GM19238 (cell line): ENCODE measurements at regions not wholly inside any gene's neighbourhood (a gene's known extent, or its start where the extent isn't known, plus 50 kb on each side); places are given as distances from the start of the nearest gene placed in this dataset.

Experiments
- DNase-seq: peaks from one replicate; pipeline ENCODE4 v3.0.0; 2011; ENCODE audit warnings: low spot score; ENCODE audit not compliant: insufficient read length

DNA sequence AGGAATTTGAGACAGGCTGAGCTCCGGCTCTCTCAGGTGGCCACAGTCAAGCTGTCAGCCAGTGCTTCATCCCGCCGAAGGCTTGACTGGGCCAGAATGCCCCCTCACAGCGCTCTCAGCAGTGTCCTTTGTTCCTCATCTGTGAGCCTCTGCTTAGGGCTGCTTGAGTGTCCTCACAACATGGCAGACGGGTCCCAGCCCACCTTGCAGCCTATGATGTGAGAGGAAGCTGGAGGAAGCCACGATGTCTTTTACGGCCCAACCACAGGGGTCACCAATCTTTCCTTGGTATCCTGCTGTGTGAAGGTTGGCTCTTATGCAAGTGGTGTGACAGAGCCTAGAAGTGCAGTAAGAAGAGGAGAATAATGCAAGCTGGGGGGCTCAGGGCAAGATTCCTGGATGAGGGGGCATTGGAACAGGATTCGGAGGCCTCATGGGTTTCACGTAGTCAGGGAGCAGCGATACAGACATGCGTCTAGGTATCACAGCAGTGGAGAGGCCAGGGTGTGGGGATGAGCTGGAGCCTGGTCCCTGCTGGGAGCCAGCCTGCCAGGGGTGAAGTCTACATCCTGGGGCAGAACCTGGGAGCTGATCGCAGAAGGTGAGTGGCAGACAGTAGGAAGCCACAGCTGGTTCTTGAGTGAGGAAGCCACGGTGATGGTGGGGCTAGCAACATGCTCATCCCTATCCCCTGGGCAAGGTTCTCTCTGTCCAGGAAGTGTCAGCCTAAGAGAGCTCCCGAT lies 234.1 kb downstream of the GLI2 start:
- DNase-seq: no peak

DNA sequence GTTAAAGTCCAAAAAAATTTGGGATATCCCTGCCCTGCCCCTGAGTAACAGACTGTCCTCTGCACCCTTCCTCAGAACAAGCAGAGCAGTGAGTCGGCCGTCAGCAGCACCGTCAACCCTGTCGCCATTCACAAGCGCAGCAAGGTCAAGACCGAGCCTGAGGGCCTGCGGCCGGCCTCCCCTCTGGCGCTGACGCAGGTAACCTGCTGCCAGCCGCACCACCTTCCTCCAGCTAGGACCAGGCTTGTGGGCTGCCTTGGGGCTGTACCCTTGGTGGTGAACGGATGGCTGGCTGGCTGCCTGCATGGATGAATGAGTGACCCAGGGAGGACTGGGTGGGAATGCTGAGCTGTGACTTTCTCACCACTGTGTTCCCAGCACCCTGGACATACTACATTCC lies 236.2 kb downstream of the GLI2 start:
- no peak for DNase-seq

DNA sequence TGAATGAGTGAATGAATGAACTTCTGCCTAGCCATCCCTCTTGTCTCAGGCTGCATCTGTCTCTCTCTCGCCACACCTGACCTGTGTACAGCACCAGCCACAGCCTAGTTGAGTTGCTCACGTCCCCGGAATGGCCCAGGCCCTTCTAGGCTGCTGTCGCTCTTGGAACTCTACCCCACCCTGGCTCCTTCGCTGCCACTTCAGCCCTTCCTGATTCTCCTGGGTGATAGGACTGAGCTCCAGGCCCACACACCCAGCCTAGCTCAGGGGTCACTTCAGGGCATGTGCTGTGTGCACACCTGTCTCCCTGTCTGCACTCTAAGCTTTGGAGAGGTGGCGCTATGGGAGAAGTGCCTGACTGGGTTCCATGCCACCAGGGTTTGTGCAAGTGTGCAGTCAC lies 236.6 kb downstream of the GLI2 start:
- DNase-seq: no peak

DNA sequence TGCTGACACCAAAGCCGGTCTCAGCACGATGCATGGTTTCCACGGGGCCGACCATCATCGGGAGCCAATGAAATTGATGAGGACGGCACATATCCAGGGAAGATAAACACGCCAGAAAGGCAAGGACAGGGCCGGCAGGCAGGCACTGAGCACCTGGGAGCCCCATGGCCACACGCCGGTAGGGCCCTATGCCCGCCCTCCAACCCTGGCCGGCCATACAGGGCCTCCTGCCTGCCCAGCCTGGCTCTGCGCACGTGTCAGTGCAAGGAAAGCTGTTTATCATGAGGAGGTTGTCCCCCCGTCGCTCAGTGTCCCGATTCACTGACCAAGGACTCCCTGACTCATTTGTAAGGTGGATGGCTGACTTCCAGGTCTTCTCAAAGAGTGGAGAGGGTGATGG lies 237.5 kb downstream of the GLI2 start:
- no peak for DNase-seq

DNA sequence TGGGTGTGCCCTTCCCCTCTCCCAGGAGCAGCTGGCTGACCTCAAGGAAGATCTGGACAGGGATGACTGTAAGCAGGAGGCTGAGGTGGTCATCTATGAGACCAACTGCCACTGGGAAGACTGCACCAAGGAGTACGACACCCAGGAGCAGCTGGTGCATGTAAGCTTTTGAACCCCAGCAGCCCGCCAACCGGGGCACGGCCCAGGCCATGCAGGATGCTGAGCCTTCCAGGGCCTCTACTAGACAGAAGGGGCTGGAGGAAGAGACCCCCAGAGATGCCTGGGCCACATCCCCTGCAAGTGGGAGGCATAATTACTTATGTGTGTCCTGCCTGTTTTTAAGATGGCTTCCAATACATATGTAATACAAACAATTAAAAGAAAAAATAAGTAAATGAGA lies 239.3 kb downstream of the GLI2 start:
- no peak for DNase-seq

DNA sequence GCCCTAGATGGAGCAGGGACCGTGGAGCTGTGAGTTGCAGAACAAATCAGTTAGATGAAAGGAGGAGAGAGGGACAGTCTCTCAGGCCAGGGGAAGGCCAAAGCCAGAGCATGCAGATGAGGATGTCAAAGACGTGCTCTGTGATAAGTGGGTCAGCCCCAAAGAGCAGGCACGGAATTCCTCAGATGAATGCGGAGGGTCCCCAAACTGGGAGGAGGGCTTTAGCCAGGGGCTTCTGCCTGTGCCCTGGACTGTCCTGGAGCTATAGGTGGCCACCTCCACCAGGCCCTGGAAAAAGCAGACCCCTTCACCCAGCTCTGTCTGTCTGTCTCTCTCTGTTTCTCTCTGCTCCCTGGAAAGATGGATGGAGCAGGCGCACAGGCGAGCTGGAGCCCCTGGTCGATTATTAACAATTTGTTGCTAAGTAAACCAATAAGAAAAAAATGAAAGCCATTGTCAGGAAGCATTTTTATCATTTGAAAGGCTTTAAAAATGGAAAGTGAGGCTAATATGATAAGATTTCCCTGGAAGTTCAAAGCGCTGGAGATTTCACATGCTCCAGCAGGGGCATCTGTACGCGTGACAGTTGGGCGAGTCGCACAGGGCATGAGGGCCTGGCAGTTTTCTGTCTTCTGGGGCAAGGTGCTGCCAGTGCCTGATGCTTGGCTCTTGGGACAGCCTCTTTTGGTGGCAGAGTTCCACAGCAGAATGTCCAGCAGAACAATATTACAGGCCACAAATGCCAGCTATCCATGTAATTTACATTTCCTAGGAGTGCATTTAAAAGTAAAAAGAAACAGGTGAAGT lies 241.0 kb downstream of the GLI2 start:
- no peak for DNase-seq

DNA sequence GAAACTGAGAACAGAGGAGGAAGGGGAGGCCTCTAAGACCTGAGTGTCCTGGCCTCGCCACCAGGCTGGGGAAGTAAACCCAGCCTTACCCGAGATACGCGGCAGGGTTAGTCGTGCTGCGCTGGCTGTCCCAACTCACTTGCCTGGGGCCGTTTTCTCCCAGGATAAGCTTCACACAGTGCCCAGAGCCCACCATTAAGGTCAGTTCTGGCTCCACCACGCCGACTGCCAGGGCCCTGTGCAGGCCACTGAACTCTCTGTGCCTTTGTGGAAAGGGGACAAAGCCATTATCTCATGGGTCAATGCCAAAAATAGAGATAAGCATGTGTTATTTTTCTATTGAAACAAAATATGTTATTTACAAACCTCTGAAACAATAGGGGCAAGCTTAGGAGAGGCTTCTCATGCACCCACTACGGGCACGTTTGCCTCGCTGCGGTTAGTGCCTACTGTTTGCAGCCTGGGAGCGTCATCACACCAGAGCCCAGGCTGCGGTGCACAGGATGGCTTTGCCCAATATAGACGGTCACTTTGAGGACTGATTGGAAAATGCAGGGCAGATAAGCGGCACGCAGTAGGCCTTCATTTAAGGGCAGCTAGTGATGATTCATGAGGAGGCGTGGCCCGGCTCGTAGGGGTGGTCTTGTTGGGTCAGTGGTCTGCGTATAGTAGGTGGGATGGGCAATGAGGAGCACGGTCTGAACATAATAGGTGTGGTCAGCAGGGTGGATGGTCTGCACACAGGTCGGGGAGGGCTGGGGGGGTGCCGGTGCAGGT lies 242.1 kb downstream of the GLI2 start:
- no peak for DNase-seq

DNA sequence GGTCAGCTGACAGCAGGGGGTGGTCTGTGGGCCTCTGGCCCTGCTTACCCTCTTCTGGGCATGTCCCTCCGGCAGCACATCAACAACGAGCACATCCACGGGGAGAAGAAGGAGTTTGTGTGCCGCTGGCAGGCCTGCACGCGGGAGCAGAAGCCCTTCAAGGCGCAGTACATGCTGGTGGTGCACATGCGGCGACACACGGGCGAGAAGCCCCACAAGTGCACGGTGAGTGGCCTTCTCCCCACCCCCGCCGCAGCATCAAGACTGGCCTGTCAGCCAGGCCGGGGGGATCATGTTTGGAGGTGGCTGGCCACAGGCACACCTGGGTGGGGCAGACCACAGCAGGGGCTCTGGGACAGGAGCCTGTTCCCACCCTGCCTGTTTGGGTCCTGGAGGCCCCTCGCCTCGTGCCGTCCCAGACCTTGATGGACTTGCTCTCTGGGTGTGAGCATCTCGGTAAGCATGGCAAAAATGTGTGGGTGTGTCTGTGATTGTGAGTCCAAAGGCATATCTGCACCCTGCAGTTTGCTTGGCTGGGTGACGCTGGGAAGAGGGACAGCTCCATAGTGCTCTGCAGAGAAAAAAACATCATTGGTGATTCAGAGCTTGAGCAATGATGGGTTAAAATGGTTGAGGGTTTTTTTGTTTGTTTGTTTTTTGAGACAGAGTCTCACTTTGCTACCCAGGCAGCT lies 242.8 kb downstream of the GLI2 start:
- no peak for DNase-seq

DNA sequence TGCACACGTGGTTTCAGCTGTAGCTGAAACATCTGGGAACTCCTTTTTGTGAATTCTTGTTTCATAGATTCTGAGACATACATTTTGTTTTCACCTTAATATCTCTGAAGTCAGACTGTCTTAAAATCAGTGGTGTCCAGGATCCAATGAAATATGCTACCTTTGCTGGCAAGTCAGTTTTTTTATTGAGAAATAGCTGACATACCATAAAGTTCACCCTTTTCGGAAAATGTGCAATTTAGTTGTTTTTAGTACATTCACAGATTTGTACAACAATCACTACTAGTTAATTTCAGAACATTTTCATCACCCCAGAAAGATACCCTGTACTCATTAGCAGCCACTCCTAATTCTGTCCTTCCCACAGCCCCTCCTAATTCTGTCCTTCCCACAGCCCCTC lies 243.7 kb downstream of the GLI2 start:
- no peak for DNase-seq

DNA sequence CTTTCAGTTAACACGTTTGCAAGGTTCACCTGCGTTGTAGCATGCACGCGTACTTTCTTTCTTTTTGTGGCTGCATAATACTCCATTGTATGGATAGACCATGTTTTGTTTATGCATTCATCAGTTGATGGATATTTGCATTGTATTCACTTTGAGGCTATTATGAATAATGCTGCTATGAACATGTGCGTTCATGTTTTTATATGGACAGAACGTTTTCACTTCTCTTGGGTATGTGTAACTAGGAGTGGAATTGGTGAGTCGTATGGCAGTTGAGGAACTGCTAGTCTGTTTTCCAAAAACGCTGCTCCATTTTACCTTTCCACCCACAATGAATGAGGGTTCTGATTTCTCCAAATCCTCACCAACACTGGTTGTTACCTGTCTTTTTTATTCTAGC lies 244.3 kb downstream of the GLI2 start:
- no peak for DNase-seq

DNA sequence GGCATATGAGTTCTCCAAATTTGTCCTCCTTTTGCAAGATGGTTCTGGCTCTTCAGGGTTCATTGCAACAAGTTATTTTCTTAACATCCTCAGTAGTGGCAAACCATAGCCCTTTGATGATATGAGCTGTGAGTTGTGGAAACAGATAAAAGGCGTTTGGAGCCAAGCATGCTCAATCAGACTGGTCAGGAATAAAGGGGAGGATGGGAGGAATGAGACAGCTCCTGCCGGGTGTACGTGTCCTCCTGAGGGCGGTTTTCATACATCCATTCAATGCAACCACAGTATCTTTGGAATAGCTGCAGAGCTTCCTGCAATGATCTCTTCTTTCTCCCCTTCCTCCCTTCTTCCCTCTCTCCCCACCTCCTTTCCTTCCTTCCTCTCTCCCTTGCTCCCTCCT lies 245.8 kb downstream of the GLI2 start:
- no peak for DNase-seq

DNA sequence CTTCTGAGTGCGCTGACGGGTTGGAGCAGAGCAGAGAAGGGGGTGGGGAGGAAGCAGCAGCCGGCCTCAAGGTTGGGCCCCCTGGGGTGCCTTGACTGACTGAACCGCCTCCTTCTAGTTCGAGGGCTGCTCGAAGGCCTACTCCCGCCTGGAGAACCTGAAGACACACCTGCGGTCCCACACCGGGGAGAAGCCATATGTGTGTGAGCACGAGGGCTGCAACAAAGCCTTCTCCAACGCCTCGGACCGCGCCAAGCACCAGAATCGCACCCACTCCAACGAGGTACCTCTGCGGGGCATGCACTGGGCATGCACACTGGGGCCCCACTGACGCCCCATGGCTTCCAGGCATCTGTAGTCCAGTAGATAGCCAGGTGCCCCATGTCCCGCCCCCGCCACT lies 246.9 kb downstream of the GLI2 start:
- DNase-seq: no peak

DNA sequence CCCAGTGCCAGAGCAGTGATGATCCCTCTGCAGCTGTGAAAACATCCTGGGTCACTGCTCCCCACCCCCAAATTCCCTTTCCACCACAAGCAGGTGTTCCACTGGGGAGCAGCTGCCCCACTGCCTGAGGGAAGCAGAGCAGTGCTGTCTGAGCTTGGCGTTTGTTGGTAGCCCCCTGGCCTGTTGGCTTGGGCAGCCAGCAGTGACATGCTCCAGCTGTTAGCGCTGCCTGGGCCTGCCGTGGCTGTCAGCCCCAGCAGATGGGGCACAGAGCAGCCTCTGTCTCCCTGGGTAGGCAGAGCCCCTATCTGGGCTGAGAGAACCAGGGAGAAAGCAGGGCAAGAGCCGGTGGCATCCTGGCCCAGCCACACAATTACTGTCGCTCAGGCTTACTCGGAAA lies 247.7 kb downstream of the GLI2 start:
- no peak for DNase-seq

DNA sequence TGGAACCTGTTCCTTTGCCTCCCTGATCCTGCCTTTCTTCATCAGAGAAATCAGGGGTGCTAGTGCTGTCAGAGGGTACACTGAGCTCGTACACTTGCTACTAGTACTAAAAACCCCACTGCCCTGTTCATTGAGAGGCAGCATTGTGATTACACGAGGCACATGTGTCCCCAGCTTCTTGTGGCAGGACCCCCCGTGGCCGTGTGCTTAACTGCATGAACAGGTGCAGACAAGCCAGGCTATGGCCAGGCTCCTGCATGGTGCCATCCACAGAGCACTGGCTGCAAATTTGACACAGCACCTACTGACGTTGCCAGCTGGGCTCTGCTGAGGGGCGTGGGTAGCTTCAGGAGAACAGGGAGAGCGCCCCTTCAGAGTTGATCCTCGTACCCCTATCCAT lies 248.4 kb downstream of the GLI2 start:
- no peak for DNase-seq

DNA sequence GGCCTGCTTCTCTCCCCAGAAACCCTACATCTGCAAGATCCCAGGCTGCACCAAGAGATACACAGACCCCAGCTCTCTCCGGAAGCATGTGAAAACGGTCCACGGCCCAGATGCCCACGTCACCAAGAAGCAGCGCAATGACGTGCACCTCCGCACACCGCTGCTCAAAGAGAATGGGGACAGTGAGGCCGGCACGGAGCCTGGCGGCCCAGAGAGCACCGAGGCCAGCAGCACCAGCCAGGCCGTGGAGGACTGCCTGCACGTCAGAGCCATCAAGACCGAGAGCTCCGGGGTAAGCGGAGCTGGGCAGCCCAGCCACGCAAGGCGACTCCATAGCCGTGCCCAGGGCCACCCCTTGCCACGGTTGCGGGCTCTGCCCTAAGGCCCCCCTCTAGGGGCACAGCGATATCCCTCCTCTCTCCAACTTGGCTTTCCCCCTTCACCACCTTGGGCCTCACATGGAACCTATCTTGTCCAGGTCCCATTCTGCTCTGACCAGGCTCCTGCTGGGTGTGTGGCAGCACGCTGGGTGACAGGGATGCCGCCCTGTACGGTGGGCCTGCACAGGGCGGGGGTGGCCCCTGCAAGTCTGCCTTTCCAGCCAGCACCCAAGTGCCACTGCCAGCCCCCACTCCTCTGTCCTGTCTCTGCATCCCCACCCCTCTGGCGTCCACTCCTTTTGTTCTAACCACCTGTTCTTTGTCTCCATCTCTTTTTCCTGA lies 248.9 kb downstream of the GLI2 start:
- no peak for DNase-seq

DNA sequence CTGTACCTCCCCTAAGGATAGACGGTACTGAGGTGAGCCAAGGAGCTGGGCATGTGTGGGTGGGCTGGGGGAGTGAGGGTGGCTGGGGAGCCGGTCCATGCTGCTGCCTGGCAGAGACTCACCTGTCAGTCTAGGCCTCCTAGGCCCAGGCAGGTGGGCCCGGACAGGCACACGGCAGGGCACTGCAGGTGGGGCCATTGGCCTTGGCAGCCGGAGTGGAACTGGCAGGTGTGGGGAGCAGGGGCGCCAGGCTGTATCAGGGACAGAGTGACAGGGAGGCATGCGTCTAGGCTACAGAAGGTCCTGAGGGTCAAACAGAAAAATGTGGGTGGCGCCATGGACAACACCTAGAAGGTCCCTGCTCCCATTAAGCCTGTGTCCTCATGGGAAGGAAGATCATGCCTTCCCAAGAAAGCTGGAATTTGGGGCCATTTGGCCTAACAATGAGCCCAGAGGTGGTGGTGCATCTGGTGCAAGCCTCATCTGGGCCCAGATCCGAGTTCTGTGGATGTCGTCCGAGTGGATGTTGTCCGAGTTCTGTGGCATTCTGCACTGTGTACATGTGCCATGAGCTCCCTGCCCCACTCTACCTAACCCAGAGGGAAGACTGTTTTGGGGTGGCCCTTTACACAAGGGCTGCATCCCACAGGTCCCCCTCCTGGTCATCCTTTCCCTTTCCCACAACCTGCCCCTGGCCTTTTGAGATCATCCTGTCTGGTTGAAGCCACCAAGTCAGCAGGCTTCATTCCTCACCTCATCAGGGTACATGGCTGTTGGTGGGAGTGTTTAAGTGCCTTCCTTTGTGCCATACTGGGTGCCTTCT lies 249.7 kb downstream of the GLI2 start:
- DNase-seq: no peak

DNA sequence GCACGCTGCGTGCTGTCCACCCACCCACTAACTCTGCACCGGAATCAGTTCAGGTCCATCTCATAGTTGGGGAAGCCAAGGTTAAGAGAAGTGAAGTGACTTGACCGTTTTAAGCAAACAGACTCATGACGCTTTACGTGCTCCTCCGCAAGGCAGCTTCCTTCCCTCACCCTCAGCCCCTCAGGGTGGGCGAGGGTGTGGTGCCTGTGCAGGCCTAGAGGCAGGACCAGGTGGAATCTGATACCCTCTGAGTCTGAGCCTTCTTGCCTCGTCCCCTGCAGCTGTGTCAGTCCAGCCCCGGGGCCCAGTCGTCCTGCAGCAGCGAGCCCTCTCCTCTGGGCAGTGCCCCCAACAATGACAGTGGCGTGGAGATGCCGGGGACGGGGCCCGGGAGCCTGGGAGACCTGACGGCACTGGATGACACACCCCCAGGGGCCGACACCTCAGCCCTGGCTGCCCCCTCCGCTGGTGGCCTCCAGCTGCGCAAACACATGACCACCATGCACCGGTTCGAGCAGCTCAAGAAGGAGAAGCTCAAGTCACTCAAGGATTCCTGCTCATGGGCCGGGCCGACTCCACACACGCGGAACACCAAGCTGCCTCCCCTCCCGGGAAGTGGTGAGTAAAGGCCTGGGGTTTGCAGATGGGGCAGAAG lies 250.5 kb downstream of the GLI2 start:
- DNase-seq: no peak

DNA sequence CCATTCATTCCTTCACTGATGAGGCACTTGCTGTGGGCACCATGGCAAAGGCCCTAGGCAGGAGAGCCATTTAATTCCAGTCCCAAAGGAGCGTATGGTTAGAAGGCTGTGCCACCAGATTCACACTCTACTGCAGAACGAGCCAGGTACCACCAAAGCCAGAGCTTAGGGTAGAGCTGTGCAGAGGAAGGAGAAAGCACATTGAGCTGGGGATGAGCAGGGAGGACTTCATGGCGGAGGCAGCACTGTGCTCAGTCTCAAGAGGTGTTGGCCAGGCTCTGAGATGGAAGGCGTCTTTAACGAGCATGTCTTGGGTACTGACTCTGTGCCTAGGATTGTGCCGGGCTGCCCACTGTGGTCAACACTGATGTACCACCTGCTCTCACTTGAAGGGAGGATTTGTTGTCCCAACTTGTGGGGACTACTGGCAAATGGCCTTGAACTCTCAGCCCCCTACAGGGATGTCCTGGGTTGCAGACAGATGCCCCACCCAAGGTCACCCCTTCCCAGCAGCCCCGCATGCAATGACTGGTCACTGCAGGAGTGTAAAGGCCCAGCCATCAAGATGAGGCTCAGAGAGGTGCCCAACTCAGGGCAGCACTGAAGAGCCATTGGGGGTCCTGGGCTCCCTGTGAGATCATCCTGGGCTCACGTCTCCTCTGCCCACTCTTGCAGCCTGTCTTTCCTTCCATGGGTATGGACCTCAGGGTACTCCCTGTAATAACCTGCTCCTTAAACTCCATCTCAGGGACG lies 251.4 kb downstream of the GLI2 start:
- DNase-seq: no peak
